IMR-90 (cell line): ENCODE measurements at regions not wholly inside any gene's neighbourhood (a gene's known extent, or its start where the extent isn't known, plus 50 kb on each side); places are given as distances from the start of the nearest gene placed in this dataset.

ENCODE experiments used
- ATAC-seq: fragments of 200-7000 bp; cut with Tn5 transposase; 2 replicates; pipeline ENCODE4 v1.9.1; 2020; ENCODE audit warnings: low read depth, mild to moderate bottlenecking, moderate library complexity
- BruUV-seq: library from RNA; stranded (reverse); fragments of 400-500 nt; replicated peaks from 2 replicates; lab custom pipeline; 2021; lab: Mats Ljungman, UMichigan
- CTCF ChIA-PET: fragments of 300-600 bp; formaldehyde crosslinking; extraction: SDS; loops from one replicate; lab custom pipeline; 2021; ENCODE audit warnings: antibody characterized with exemption; lab: Yijun Ruan, JAX
- POLR2A ChIA-PET: fragments of 300-600 bp; sonication (Branson Sonifier 250); formaldehyde crosslinking; loops from one replicate; lab custom pipeline; 2022; ENCODE audit warnings: antibody characterized with exemption; ENCODE audit not compliant: unreplicated experiment; lab: Charles Lee
- DNase-seq: peaks from one replicate; pipeline ENCODE4 v3.0.0; 2013
- H2AFZ ChIP-seq: replicated peaks from 2 replicates; pipeline ENCODE3; 2013; ENCODE audit warnings: low read length, mild to moderate bottlenecking; ENCODE audit not compliant: poor library complexity
- H2AK5ac ChIP-seq: 2 replicates; pipeline ENCODE4 v1.6.1; 2013; ENCODE audit warnings: low read depth, low read length, inconsistent platforms
- H2AK9ac ChIP-seq: replicated peaks from 2 replicates; pipeline ENCODE3; 2013; ENCODE audit warnings: mild to moderate bottlenecking, low read depth, low read length, moderate library complexity; ENCODE audit not compliant: poor library complexity
- H2BK120ac ChIP-seq: 2 replicates; pipeline ENCODE4 v1.6.1; 2013; ENCODE audit warnings: low read depth, low read length, inconsistent platforms
- H2BK15ac ChIP-seq: 3 replicates; pipeline ENCODE4 v1.6.1; 2013; ENCODE audit warnings: low read depth, low read length, inconsistent platforms
- H2BK20ac ChIP-seq: 2 replicates; pipeline ENCODE4 v1.6.1; 2013; ENCODE audit warnings: low read depth, mild to moderate bottlenecking, inconsistent platforms, low read length, moderate library complexity
- H2BK5ac ChIP-seq: 2 replicates; pipeline ENCODE4 v1.6.1; 2013; ENCODE audit warnings: mild to moderate bottlenecking, low read depth, low read length, inconsistent platforms; ENCODE audit not compliant: poor library complexity, severe bottlenecking
- H3K14ac ChIP-seq: replicated peaks from 2 replicates; pipeline ENCODE4 v1.6.1; 2013; ENCODE audit warnings: low read depth, low read length, inconsistent platforms
- H3K18ac ChIP-seq: 2 replicates; pipeline ENCODE4 v1.6.1; 2013; ENCODE audit warnings: low read depth, low read length, control low read depth
- H3K23ac ChIP-seq: 2 replicates; pipeline ENCODE4 v1.6.1; 2013; ENCODE audit warnings: low read depth, low read length, inconsistent platforms
- H3K27ac ChIP-seq: 2 replicates; pipeline ENCODE4 v1.5.1; 2013; ENCODE audit warnings: mild to moderate bottlenecking, control low read depth, low read length; ENCODE audit not compliant: insufficient read depth
- H3K27me3 ChIP-seq: 2 replicates; pipeline ENCODE4 v1.6.1; 2013; ENCODE audit warnings: low read length; ENCODE audit not compliant: control insufficient read depth, insufficient read depth
- H3K36me3 ChIP-seq: 2 replicates; pipeline ENCODE4 v1.6.1; 2013; ENCODE audit warnings: low read length, mixed read lengths; ENCODE audit not compliant: control insufficient read depth, insufficient read depth
- H3K4ac ChIP-seq: 2 replicates; pipeline ENCODE4 v1.6.1; 2013; ENCODE audit warnings: low read depth, low read length, inconsistent platforms
- H3K4me1 ChIP-seq: 2 replicates; pipeline ENCODE4 v1.6.1; 2013; ENCODE audit warnings: low read length, mixed read lengths; ENCODE audit not compliant: control insufficient read depth, insufficient read depth
- H3K4me2 ChIP-seq: 2 replicates; pipeline ENCODE4 v1.6.1; 2013; ENCODE audit warnings: low read depth, mild to moderate bottlenecking, control low read depth, low read length, moderate library complexity
- H3K4me3 ChIP-seq: 2 replicates; pipeline ENCODE4 v1.5.1; 2013; ENCODE audit warnings: low read depth, mild to moderate bottlenecking, control low read depth, low read length, moderate library complexity; ENCODE audit not compliant: insufficient read depth
- H3K56ac ChIP-seq: 2 replicates; pipeline ENCODE4 v1.6.1; 2013; ENCODE audit warnings: low read length, inconsistent platforms; ENCODE audit not compliant: insufficient read depth; ENCODE audit errors: extremely low read depth
- H3K79me1 ChIP-seq, 2 experiments: 2 replicates each; pipeline ENCODE4 v1.6.1; 2013; ENCODE audit warnings: low read length in 2 of 2, inconsistent platforms in 1 of 2, low read depth in 1 of 2
- H3K9ac ChIP-seq: 2 replicates; pipeline ENCODE4 v1.6.1; 2013; ENCODE audit warnings: low read depth, low read length, control low read depth
- H3K9me1 ChIP-seq: 2 replicates; pipeline ENCODE4 v1.6.1; 2013; ENCODE audit warnings: low read length, inconsistent platforms; ENCODE audit not compliant: insufficient read depth
- H3K9me3 ChIP-seq: 2 replicates; pipeline ENCODE4 v1.6.1; 2013; ENCODE audit warnings: low read length; ENCODE audit not compliant: control insufficient read depth, insufficient read depth
- H4K20me1 ChIP-seq: 2 replicates; pipeline ENCODE4 v1.6.1; 2013; ENCODE audit warnings: low read length, inconsistent platforms; ENCODE audit not compliant: insufficient read depth
- H4K5ac ChIP-seq: 2 replicates; pipeline ENCODE4 v1.6.1; 2013; ENCODE audit warnings: mild to moderate bottlenecking, low read depth, low read length, control low read depth
- H4K8ac ChIP-seq, 2 experiments: 2 replicates each; pipeline ENCODE4 v1.6.1; 2013; ENCODE audit warnings: low read depth in 2 of 2, low read length in 2 of 2, control low read depth in 1 of 2, inconsistent platforms in 1 of 2
- H4K91ac ChIP-seq: 2 replicates; pipeline ENCODE4 v1.6.1; 2013; ENCODE audit warnings: low read depth, low read length, inconsistent platforms; ENCODE audit not compliant: insufficient read depth
- BHLHE40 ChIP-seq: fragments of 150-350 bp; IDR thresholded peaks from 2 replicates; pipeline ENCODE4 v1.6.1; 2016; ENCODE audit warnings: mild to moderate bottlenecking, low read depth, low read length
- CEBPB ChIP-seq: IDR thresholded peaks from 2 replicates; pipeline ENCODE4 v1.6.1; 2012; ENCODE audit warnings: low read depth, low read length, improper control_type of control experiment
- CHD1 ChIP-seq: IDR thresholded peaks from 2 replicates; pipeline ENCODE4 v1.6.1; 2012; ENCODE audit warnings: low read depth, low read length, improper control_type of control experiment
- CTCF ChIP-seq: conservative IDR thresholded peaks from 2 replicates; pipeline ENCODE4 v1.5.1; 2012; ENCODE audit warnings: mild to moderate bottlenecking, low read depth, low read length, improper control_type of control experiment
- ELK1 ChIP-seq: fragments of 150-350 bp; IDR thresholded peaks from 2 replicates; pipeline ENCODE4 v1.6.1; 2016; ENCODE audit warnings: low read depth, mild to moderate bottlenecking, low read length, moderate library complexity, borderline replicate concordance
- MAFK ChIP-seq: IDR thresholded peaks from 2 replicates; pipeline ENCODE4 v1.6.1; 2012; ENCODE audit warnings: low read depth, low read length, improper control_type of control experiment
- MXI1 ChIP-seq: IDR thresholded peaks from 2 replicates; pipeline ENCODE4 v1.6.1; 2012; ENCODE audit warnings: low read depth, mild to moderate bottlenecking, low read length, moderate library complexity, borderline replicate concordance
- NFE2L2 ChIP-seq: fragments of 150-350 bp; IDR thresholded peaks from 2 replicates; pipeline ENCODE4 v1.6.1; 2016; ENCODE audit warnings: low read depth, mild to moderate bottlenecking, low read length
- POLR2A ChIP-seq: IDR thresholded peaks from 2 replicates; pipeline ENCODE4 v1.6.1; 2012; ENCODE audit warnings: mild to moderate bottlenecking, low read depth, low read length
- RAD21 ChIP-seq: IDR thresholded peaks from 2 replicates; pipeline ENCODE4 v1.6.1; 2012; ENCODE audit warnings: low read length, improper control_type of control experiment
- RCOR1 ChIP-seq: IDR thresholded peaks from 2 replicates; pipeline ENCODE4 v1.6.1; 2012; ENCODE audit warnings: mild to moderate bottlenecking, low read length, improper control_type of control experiment; ENCODE audit not compliant: insufficient replicate concordance
- SMC3 ChIP-seq: fragments of 150-350 bp; IDR thresholded peaks from 2 replicates; pipeline ENCODE4 v1.6.1; 2016; ENCODE audit warnings: low read depth, mild to moderate bottlenecking, antibody characterized with exemption, low read length, moderate library complexity
- WGBS, 2 experiments: methylation state at CpG; one replicate each; pipeline versions ENCODE4 v1.1.5 to v1.1.7; 2013; ENCODE audit warnings: missing lambda C conversion rate in 2 of 2; ENCODE audit not compliant: insufficient read length in 1 of 2; ENCODE audit errors: extremely low coverage in 2 of 2; 5-methylcytosine and 5-hydroxymethylcytosine counted together
- dilution Hi-C: fragments of 300-500 bp; cut with HindIII; formaldehyde crosslinking; loops from one replicate; pipeline ENCODE4 v1.14.3; 2018; ENCODE audit warnings: low sequenced_read_pairs; ENCODE audit not compliant: unreplicated experiment
- in situ Hi-C: fragments of 300-500 bp; cut with MboI; formaldehyde crosslinking; loops from 3 replicates; pipeline ENCODE4 v1.14.3; 2019; ENCODE audit warnings: low sequenced_read_pairs, inconsistent platforms, mixed read lengths
- intact Hi-C: fragments of 100-400 bp; cut with micrococcal nuclease; formaldehyde crosslinking; loops from 2 replicates; pipeline ENCODE4 v1.10.0; 2022
- TF ChIP-seq, protein P1 (sequence below): fragments of 150-350 bp; IDR thresholded peaks from 2 replicates; pipeline ENCODE4 v1.6.1; 2017; ENCODE audit warnings: mild to moderate bottlenecking, antibody characterized with exemption, low read length, low read depth

DNA sequence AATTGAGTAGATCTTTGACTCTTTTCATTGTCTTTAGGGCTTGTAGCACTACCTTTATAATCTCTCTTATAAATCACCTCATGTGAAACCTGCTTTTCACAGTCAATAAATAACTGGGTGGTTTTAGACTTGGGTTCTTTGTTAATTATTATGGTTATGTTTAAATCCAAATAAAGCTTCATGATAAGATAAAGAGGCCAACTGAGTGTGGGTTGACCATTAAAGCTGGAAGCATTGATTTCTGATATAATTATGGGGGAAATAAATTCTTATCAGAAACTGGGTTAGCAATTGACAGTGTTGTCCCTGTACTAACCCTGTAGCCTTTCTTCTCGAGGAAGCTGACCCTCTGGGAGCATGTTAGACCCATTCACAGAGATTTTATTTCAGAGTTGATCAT, 384.7 kb upstream of the LCORL start:
- Histone ChIP-seq H2BK20ac (no peak overlapping the region), H4K20me1 (no peaks in the 10 kb centered on the region), H4K5ac (no peak overlapping the region), H2AK5ac (no peak overlapping the region), H3K36me3 (no peaks in the 10 kb centered on the region), H2BK120ac (no peak overlapping the region), H2AFZ (no peak overlapping the region), H2BK5ac (no peak overlapping the region), H4K91ac (no peak overlapping the region), H4K8ac (no peak overlapping the region), H3K4me1 (no peaks in the 10 kb centered on the region), H3K27me3 (no peaks in the 10 kb centered on the region), H3K9me3 (peaks cover 10% of the 10 kb centered on the region; the same call in 1 of the 2 replicates), H3K56ac (no peak overlapping the region), H3K4me2 (no peak overlapping the region), H3K79me1 (no peaks in the 10 kb centered on the region), H2BK15ac (no peak overlapping the region), H2AK9ac (no peak overlapping the region), H3K4me3 (no peak overlapping the region), H3K23ac (no peak overlapping the region), H3K14ac (no peak overlapping the region), H3K18ac (no peak overlapping the region), H3K9ac (no peak overlapping the region), H3K27ac (no peak overlapping the region), H3K9me1 (no peaks in the 10 kb centered on the region), H3K4ac (no peak overlapping the region)
- BruUV-seq = no TSS peak
- intact Hi-C loops (no loop called here), in situ Hi-C loops (no loop called here), dilution Hi-C loops (no loop called here)
- ATAC-seq (no peak), DNase-seq (no peak)
- no CpG with 5 or more reads among the region's 1 CpG for WGBS, 2 experiments
- ChIA-PET POLR2A (no interaction called here), CTCF (no interaction called here)
- TF ChIP-seq, protein P1, sequence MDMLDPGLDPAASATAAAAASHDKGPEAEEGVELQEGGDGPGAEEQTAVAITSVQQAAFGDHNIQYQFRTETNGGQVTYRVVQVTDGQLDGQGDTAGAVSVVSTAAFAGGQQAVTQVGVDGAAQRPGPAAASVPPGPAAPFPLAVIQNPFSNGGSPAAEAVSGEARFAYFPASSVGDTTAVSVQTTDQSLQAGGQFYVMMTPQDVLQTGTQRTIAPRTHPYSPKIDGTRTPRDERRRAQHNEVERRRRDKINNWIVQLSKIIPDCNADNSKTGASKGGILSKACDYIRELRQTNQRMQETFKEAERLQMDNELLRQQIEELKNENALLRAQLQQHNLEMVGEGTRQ = no peak
- TF ChIP-seq MXI1 = no peak
- no peak for TF ChIP-seq MAFK
- TF ChIP-seq CTCF = no peak
- TF ChIP-seq BHLHE40 = no peak
- TF ChIP-seq POLR2A = no peak
- TF ChIP-seq CHD1 = no peak
- no peak for TF ChIP-seq RAD21
- TF ChIP-seq NFE2L2 = no peak
- TF ChIP-seq RCOR1 = no peak
- TF ChIP-seq CEBPB = no peak
- TF ChIP-seq ELK1 = no peak
- no peak for TF ChIP-seq SMC3
